ENCODE measurements at regions not wholly inside any gene's neighbourhood (a gene's known extent, or its start where the extent isn't known, plus 50 kb on each side); places are given as distances from the start of the nearest gene placed in this dataset.

- H3K4me3 ChIP-seq: no peak overlapping the region
- no peak overlapping the region for H3K27ac Mint-ChIP-seq
- H3K9me3 Mint-ChIP-seq: peaks cover 10% of the 10 kb centered on the region; the same call in 2 of the 3 replicates
- H3K27ac ChIP-seq (ENCODE audit: low read depth): no peak overlapping the region
- H3K4me2 ChIP-seq: no peak overlapping the region
- no peaks in the 10 kb centered on the region for H3K79me2 ChIP-seq (replicated peaks; ENCODE audit: insufficient read depth)
- no peaks in the 10 kb centered on the region for H3K36me3 ChIP-seq (ENCODE audit: insufficient read depth)
- H2AFZ ChIP-seq: no peak overlapping the region
- ATAC-seq: no peak
- DNase-seq (ENCODE audit: low spot score): no peak
- no peaks in the 10 kb centered on the region for H3K4me1 ChIP-seq (ENCODE audit: insufficient read depth)
- no peaks in the 10 kb centered on the region for H4K20me1 ChIP-seq (replicated peaks; ENCODE audit: insufficient read depth)
- H3K27me3 Mint-ChIP-seq (ENCODE audit: insufficient read depth, low read depth, poor library complexity): peaks cover 3% of the 10 kb centered on the region
- H3K4me3 Mint-ChIP-seq: no peak overlapping the region
- H3F3A ChIP-seq (replicated peaks; ENCODE audit: low read depth): no peaks in the 10 kb centered on the region
- no peaks in the 10 kb centered on the region for H3K4me1 Mint-ChIP-seq
- no peaks in the 10 kb centered on the region; the same call in 1 of the 3 replicates for H3K36me3 Mint-ChIP-seq (ENCODE audit: low read depth)
- H3K9me2 ChIP-seq (ENCODE audit: insufficient read depth): no peaks in the 10 kb centered on the region
- no peaks in the 10 kb centered on the region for H3K27me3 ChIP-seq (ENCODE audit: insufficient read depth)
- no peak for TF ChIP-seq REST (IDR thresholded peaks at IDR 0.05; ENCODE audit: unreplicated experiment)
- TF ChIP-seq ZNF331 (CRISPR knock-in tag; IDR thresholded peaks at IDR 0.05; ENCODE audit: low read depth): no peak
- no peak for TF ChIP-seq POLR2AphosphoS5 (IDR thresholded peaks at IDR 0.05; ENCODE audit: low read depth)
- TF ChIP-seq JUNB (IDR thresholded peaks at IDR 0.05; ENCODE audit: unreplicated experiment): no peak
- TF ChIP-seq NANOG (IDR thresholded peaks at IDR 0.05; ENCODE audit: borderline replicate concordance): no peak
- TF ChIP-seq ETS1 (IDR thresholded peaks at IDR 0.05): no peak
- TF ChIP-seq STAT1 (IDR thresholded peaks at IDR 0.05; ENCODE audit: unreplicated experiment): no peak
- TF ChIP-seq EZH2phosphoT487 (IDR thresholded peaks at IDR 0.05; ENCODE audit: unreplicated experiment): no peak
- no peak for TF ChIP-seq ZNF114 (CRISPR knock-in tag; IDR thresholded peaks at IDR 0.05)
- TF ChIP-seq CTCF (conservative IDR thresholded peaks at IDR 0.05; ENCODE audit: low read depth in 2 of 2): no peak
- no peak for TF ChIP-seq ZNF462 (CRISPR knock-in tag; IDR thresholded peaks at IDR 0.05)
- no peak for TF ChIP-seq CREB1 (CRISPR knock-in tag; IDR thresholded peaks at IDR 0.05; ENCODE audit: low read depth)
- TF ChIP-seq EZH2 (IDR thresholded peaks at IDR 0.05; ENCODE audit: low read depth, unreplicated experiment): no peak
These were observed 83.0 kb upstream of the WAC start for GRCh38 chr10:28449926-28450325.
